ENCODE measurements at regions not wholly inside any gene's neighbourhood (a gene's known extent, or its start where the extent isn't known, plus 50 kb on each side); places are given as distances from the start of the nearest gene placed in this dataset.

GRCh38 chr18:38470421-38470820 lies 904.8 kb upstream of the CELF4 start:
- no peaks in the 10 kb centered on the region for H3K27me3 ChIP-seq (replicated peaks in 1 of 7)
- H3K27ac ChIP-seq = no peak overlapping the region
- no peak for DNase-seq
- H3K9me3 ChIP-seq = peaks cover 0 to 8% (median 0%) of the 10 kb centered on the region in 8 donors
- TF ChIP-seq POLR2A (IDR thresholded peaks at IDR 0.05) = no peak
- TF ChIP-seq, protein P1, sequence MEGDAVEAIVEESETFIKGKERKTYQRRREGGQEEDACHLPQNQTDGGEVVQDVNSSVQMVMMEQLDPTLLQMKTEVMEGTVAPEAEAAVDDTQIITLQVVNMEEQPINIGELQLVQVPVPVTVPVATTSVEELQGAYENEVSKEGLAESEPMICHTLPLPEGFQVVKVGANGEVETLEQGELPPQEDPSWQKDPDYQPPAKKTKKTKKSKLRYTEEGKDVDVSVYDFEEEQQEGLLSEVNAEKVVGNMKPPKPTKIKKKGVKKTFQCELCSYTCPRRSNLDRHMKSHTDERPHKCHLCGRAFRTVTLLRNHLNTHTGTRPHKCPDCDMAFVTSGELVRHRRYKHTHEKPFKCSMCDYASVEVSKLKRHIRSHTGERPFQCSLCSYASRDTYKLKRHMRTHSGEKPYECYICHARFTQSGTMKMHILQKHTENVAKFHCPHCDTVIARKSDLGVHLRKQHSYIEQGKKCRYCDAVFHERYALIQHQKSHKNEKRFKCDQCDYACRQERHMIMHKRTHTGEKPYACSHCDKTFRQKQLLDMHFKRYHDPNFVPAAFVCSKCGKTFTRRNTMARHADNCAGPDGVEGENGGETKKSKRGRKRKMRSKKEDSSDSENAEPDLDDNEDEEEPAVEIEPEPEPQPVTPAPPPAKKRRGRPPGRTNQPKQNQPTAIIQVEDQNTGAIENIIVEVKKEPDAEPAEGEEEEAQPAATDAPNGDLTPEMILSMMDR (IDR thresholded peaks at IDR 0.05 in 8 of 11, conservative IDR thresholded peaks at IDR 0.05 in 3 of 11) = no peak
- no peak for TF ChIP-seq POLR2AphosphoS5 (IDR thresholded peaks at IDR 0.05)
- no peaks in the 10 kb centered on the region for H3K4me1 ChIP-seq
- intact Hi-C loops (cut with DNase I; ENCODE audit: low total_unique reads) = no loop called here
- no peaks in the 10 kb centered on the region for H3K36me3 ChIP-seq
- H3K4me3 ChIP-seq = no peak overlapping the region

- H3K4me1 ChIP-seq = no peaks in the 10 kb centered on the region
- no peak overlapping the region for H3K27ac ChIP-seq
- intact Hi-C loops (cut with DNase I; ENCODE audit: low total_unique reads) = no loop called here
- H3K36me3 ChIP-seq = no peaks in the 10 kb centered on the region
- DNase-seq = no peak
- no peaks in the 10 kb centered on the region for H3K9me3 ChIP-seq
- no peaks in the 10 kb centered on the region for H3K27me3 ChIP-seq (replicated peaks in 1 of 7)
- no peak overlapping the region for H3K4me3 ChIP-seq
- WGBS, 5 donors = 72 to 88% (median 78%) methylated on average over 2 of the region's 2 CpGs
- TF ChIP-seq, protein P1 (IDR thresholded peaks at IDR 0.05 in 8 of 11, conservative IDR thresholded peaks at IDR 0.05 in 3 of 11) = no peak
- TF ChIP-seq POLR2AphosphoS5 (IDR thresholded peaks at IDR 0.05) (no peak), POLR2A (IDR thresholded peaks at IDR 0.05) (no peak)
Observed at GRCh38 chr18:38466426-38466825, 900.8 kb upstream of the CELF4 start.

DNA sequence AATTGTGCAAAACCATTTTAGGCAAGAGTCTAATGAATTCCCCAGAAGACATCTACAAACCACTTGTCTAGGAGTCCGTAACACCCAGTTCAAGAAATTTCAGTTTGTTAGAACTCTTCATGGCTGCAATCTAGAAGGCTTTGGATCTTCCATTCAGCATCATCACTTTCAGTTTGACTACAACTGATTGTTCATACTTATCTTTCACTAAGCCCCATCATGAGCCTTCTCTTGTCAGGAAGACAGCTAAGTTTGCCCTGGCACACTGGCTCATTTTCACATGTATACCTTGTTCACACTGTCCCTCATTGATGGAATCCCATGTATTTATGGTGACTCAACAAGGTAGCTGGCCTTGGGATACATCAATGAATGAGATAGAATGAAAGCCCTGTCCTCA lies 898.4 kb upstream of the CELF4 start:
- H3K27me3 ChIP-seq (replicated peaks in 1 of 7) = no peaks in the 10 kb centered on the region
- no peak overlapping the region for H3K4me3 ChIP-seq
- WGBS, 5 donors = 71 to 93% (median 84%) methylated on average over 1 of the region's 1 CpG
- H3K4me1 ChIP-seq = no peaks in the 10 kb centered on the region
- no peak for DNase-seq
- no peak overlapping the region for H3K27ac ChIP-seq
- TF ChIP-seq, protein P1 (IDR thresholded peaks at IDR 0.05 in 8 of 11, conservative IDR thresholded peaks at IDR 0.05 in 3 of 11) = no peak
- TF ChIP-seq POLR2A (IDR thresholded peaks at IDR 0.05) (no peak), POLR2AphosphoS5 (IDR thresholded peaks at IDR 0.05) (no peak)
- H3K9me3 ChIP-seq = no peaks in the 10 kb centered on the region
- no peaks in the 10 kb centered on the region for H3K36me3 ChIP-seq
- intact Hi-C loops (cut with DNase I; ENCODE audit: low total_unique reads) = no loop called here

DNA sequence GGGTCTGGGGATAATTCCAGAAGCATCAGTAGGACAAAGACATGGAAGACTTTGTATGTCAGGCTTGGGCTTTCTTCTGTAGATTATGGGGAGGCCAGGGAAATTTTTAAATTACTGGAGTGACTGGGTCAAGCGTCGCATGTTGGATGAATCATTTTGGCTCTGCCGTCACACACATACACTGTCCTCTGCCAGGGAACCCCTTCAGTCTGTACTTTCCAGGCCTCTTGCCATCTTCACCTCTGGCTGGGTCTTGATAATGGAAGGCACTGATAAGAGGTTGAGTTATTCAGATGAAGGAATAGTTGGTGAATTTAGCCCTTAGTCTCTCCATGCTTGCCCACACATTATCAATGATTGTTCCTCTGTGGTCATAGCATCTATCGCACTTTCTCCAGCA lies 895.1 kb upstream of the CELF4 start:
- intact Hi-C loops (cut with DNase I; ENCODE audit: low total_unique reads) = no loop called here
- no peak for DNase-seq
- no peaks in the 10 kb centered on the region for H3K4me1 ChIP-seq
- H3K9me3 ChIP-seq = no peaks in the 10 kb centered on the region
- H3K36me3 ChIP-seq = no peaks in the 10 kb centered on the region
- no peak overlapping the region for H3K27ac ChIP-seq
- TF ChIP-seq POLR2AphosphoS5 (IDR thresholded peaks at IDR 0.05) (no peak), POLR2A (IDR thresholded peaks at IDR 0.05) (no peak)
- TF ChIP-seq, protein P1 (IDR thresholded peaks at IDR 0.05 in 8 of 11, conservative IDR thresholded peaks at IDR 0.05 in 3 of 11) = no peak
- no peaks in the 10 kb centered on the region for H3K27me3 ChIP-seq (replicated peaks in 1 of 7)
- 86 to 95% (median 95%) methylated on average over 4 of the region's 4 CpGs for WGBS, 5 donors
- H3K4me3 ChIP-seq = no peak overlapping the region
